ENCODE measurements at regions not wholly inside any gene's neighbourhood (a gene's known extent, or its start where the extent isn't known, plus 50 kb on each side); places are given as distances from the start of the nearest gene placed in this dataset.
"Not testable (repeated sequence)": the region's sequence is repeated elsewhere in the genome, so short reads cannot be mapped to it uniquely, and the experiment has no call there.

DNA sequence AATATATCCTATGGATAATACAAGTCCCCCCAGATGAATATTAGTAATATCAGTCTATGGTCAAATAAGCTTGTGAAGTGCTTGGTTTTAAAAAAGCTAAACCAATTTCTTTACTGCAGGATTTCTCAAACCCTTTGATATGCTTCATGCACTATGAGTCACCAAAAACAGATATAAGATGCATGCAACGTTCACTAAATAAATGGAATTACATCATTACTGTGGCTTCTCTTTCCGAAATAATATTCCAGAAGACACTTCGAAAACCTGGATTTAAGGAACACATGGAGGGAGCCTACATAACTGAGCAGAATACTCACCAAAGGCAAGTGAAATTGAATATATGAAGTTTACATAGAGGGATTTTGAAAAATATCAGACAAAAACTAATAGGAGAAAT, 126.3 kb upstream of the ABI3BP start:
- Histone ChIP-seq H2AFZ (ENCODE audit: low read length) (no peak overlapping the region), H3F3A (ENCODE audit: insufficient read depth, low read length) (no peaks in the 10 kb centered on the region), H3K36me3 (ENCODE audit: insufficient read depth, low read length) (no peaks in the 10 kb centered on the region), H3K9ac (ENCODE audit: low read length) (no peak overlapping the region), H3K9me2 (ENCODE audit: low read depth, low read length) (no peaks in the 10 kb centered on the region), H3K79me2 (ENCODE audit: insufficient read depth, low read length) (no peaks in the 10 kb centered on the region), H3K27me3 (ENCODE audit: insufficient read depth, low read length) (no peaks in the 10 kb centered on the region), H3K4me1 (ENCODE audit: insufficient read depth, low read length, severe bottlenecking) (no peaks in the 10 kb centered on the region), H3K4me2 (ENCODE audit: low read length) (no peak overlapping the region), H3K4me3 (ENCODE audit: low read depth, low read length, poor library complexity, severe bottlenecking) (no peak overlapping the region), H3K9me3 (ENCODE audit: low read length) (no peaks in the 10 kb centered on the region), H3K27ac (ENCODE audit: low read depth, low read length, poor library complexity, severe bottlenecking) (no peak overlapping the region), H4K20me1 (ENCODE audit: insufficient read depth, low read length) (no peaks in the 10 kb centered on the region)
- TF ChIP-seq, protein P1, sequence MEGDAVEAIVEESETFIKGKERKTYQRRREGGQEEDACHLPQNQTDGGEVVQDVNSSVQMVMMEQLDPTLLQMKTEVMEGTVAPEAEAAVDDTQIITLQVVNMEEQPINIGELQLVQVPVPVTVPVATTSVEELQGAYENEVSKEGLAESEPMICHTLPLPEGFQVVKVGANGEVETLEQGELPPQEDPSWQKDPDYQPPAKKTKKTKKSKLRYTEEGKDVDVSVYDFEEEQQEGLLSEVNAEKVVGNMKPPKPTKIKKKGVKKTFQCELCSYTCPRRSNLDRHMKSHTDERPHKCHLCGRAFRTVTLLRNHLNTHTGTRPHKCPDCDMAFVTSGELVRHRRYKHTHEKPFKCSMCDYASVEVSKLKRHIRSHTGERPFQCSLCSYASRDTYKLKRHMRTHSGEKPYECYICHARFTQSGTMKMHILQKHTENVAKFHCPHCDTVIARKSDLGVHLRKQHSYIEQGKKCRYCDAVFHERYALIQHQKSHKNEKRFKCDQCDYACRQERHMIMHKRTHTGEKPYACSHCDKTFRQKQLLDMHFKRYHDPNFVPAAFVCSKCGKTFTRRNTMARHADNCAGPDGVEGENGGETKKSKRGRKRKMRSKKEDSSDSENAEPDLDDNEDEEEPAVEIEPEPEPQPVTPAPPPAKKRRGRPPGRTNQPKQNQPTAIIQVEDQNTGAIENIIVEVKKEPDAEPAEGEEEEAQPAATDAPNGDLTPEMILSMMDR (IDR thresholded peaks at IDR 0.05; ENCODE audit: low read length): no peak
- no peak for TF ChIP-seq EZH2 (IDR thresholded peaks at IDR 0.05; ENCODE audit: borderline replicate concordance, low read length)

DNA sequence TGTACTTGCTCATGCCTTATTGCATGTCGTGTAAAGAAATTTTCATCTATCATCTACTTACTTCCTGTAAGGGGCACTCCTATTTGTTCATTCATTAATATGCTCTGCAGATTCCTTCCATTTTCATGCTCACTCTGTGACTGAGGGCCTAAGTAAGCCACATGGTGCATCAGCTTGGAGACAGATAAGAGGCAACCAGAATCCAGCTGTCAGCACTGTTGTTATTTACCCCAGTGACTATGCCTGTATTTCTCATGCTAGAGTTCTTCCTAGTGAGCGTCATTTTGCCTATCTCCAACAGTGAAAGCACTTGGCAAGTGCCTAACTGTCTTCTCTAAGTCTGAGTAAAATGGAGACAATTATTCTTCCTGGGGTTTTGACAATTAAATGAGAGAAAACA, 124.8 kb upstream of the ABI3BP start:
- Histone ChIP-seq H2AFZ (ENCODE audit: low read length) (no peak overlapping the region), H4K20me1 (ENCODE audit: insufficient read depth, low read length) (no peaks in the 10 kb centered on the region), H3K9ac (ENCODE audit: low read length) (no peak overlapping the region), H3K36me3 (ENCODE audit: insufficient read depth, low read length) (no peaks in the 10 kb centered on the region), H3K27ac (ENCODE audit: low read depth, low read length, poor library complexity, severe bottlenecking) (no peak overlapping the region), H3K9me2 (ENCODE audit: low read depth, low read length) (no peaks in the 10 kb centered on the region), H3K27me3 (ENCODE audit: insufficient read depth, low read length) (no peaks in the 10 kb centered on the region), H3K4me1 (ENCODE audit: insufficient read depth, low read length, severe bottlenecking) (no peaks in the 10 kb centered on the region), H3K4me3 (ENCODE audit: low read depth, low read length, poor library complexity, severe bottlenecking) (no peak overlapping the region), H3K4me2 (ENCODE audit: low read length) (no peak overlapping the region), H3F3A (ENCODE audit: insufficient read depth, low read length) (no peaks in the 10 kb centered on the region), H3K79me2 (ENCODE audit: insufficient read depth, low read length) (no peaks in the 10 kb centered on the region), H3K9me3 (ENCODE audit: low read length) (no peaks in the 10 kb centered on the region)
- TF ChIP-seq, protein P1 (IDR thresholded peaks at IDR 0.05; ENCODE audit: low read length): no peak
- no peak for TF ChIP-seq EZH2 (IDR thresholded peaks at IDR 0.05; ENCODE audit: borderline replicate concordance, low read length)

DNA sequence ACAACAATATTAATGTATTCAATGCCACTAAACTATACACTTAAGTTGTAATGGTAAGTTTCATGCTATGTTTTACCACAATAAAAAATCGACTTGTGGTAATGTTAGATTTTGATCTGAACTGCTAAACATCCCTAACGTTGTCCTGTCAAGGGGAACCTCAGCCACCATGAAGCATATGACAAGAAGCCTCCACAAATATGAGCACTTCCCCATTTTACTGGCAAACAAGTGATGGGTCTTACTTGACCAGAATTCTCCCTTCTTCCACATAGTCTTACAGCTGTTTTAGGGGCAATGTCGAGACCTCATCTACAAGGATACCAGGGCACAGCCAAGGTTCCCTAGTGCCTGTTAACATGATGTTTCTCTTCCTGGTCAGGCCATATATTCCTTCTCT, 124.2 kb upstream of the ABI3BP start:
- no peak overlapping the region for H3K4me3 ChIP-seq (ENCODE audit: low read depth, low read length, poor library complexity, severe bottlenecking)
- H3F3A ChIP-seq (ENCODE audit: insufficient read depth, low read length): no peaks in the 10 kb centered on the region
- no peaks in the 10 kb centered on the region for H3K4me1 ChIP-seq (ENCODE audit: insufficient read depth, low read length, severe bottlenecking)
- TF ChIP-seq, protein P1 (IDR thresholded peaks at IDR 0.05; ENCODE audit: low read length): no peak
- no peak for TF ChIP-seq EZH2 (IDR thresholded peaks at IDR 0.05; ENCODE audit: borderline replicate concordance, low read length)
- no peak overlapping the region for H3K4me2 ChIP-seq (ENCODE audit: low read length)
- H2AFZ ChIP-seq (ENCODE audit: low read length): no peak overlapping the region
- H3K27me3 ChIP-seq (ENCODE audit: insufficient read depth, low read length): no peaks in the 10 kb centered on the region
- H3K27ac ChIP-seq (ENCODE audit: low read depth, low read length, poor library complexity, severe bottlenecking): no peak overlapping the region
- no peaks in the 10 kb centered on the region for H3K36me3 ChIP-seq (ENCODE audit: insufficient read depth, low read length)
- no peaks in the 10 kb centered on the region for H3K9me2 ChIP-seq (ENCODE audit: low read depth, low read length)
- H4K20me1 ChIP-seq (ENCODE audit: insufficient read depth, low read length): no peaks in the 10 kb centered on the region
- no peaks in the 10 kb centered on the region for H3K9me3 ChIP-seq (ENCODE audit: low read length)
- no peak overlapping the region for H3K9ac ChIP-seq (ENCODE audit: low read length)
- no peaks in the 10 kb centered on the region for H3K79me2 ChIP-seq (ENCODE audit: insufficient read depth, low read length)

DNA sequence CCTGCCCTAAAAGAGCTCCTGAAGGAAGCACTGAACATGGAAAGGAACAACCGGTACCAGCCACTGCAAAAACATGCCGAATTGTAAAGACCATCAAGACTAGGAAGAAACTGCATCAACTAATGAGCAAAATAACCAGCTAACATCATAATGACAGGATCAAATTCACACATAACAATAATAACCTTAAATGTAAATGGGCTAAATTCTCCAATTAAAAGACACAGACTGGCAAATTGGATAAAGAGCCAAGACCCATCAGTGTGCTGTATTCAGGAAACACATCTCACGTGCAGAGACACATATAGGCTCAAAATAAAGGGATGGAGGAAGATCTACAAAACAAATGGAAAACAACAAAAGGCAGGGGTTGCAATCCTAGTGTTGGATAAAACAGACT, 117.1 kb upstream of the ABI3BP start:
- not testable (repeated sequence) for H3K4me1 ChIP-seq (ENCODE audit: insufficient read depth, low read length, severe bottlenecking); H3K9ac ChIP-seq (ENCODE audit: low read length); H3K9me2 ChIP-seq (ENCODE audit: low read depth, low read length)

More for the DNA sequence above, 117.1 kb upstream of the ABI3BP start:
- H3K79me2 ChIP-seq (ENCODE audit: insufficient read depth, low read length); H3F3A ChIP-seq (ENCODE audit: insufficient read depth, low read length); H3K4me2 ChIP-seq (ENCODE audit: low read length); H3K4me3 ChIP-seq (ENCODE audit: low read depth, low read length, poor library complexity, severe bottlenecking); H3K27ac ChIP-seq (ENCODE audit: low read depth, low read length, poor library complexity, severe bottlenecking); H3K9me3 ChIP-seq (ENCODE audit: low read length); H3K36me3 ChIP-seq (ENCODE audit: insufficient read depth, low read length); H2AFZ ChIP-seq (ENCODE audit: low read length); H4K20me1 ChIP-seq (ENCODE audit: insufficient read depth, low read length); H3K27me3 ChIP-seq (ENCODE audit: insufficient read depth, low read length): not testable (repeated sequence)

All from OCI-LY1 (cell line).